ENCODE measurements at regions not wholly inside any gene's neighbourhood (a gene's known extent, or its start where the extent isn't known, plus 50 kb on each side); places are given as distances from the start of the nearest gene placed in this dataset.

DNA sequence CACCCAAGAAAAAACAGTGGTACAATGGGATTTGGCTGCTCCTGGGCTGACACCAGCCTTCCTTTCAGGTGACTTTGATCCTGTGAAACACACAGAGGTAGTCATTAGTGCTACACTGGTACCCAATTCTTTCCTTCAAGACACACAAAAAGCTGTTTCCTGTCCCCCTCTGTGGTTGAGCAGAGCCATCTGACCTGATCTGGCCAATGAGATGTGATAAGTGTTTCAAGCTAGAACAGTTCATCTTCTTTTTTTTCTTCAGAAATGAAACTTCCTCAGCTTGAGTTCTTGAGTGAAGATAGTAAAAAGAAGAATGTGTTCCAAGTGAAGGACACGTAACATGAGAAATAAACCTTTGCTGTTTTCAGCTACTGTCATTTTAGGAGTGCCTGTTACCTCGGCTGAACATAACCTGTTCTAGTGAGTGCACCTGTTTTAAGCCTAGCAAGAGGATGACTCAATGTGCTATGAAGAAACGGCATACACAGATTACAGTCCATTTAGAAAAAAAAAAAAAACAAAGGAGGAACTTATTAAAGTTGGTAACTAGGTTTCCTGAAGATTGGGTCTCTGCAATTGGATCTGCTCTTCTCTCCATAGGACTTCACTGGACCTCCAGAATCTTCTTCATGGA lies 287.8 kb downstream of the GAS1 start:
- DNase-seq (ENCODE audit: low read depth) = no peak

DNA sequence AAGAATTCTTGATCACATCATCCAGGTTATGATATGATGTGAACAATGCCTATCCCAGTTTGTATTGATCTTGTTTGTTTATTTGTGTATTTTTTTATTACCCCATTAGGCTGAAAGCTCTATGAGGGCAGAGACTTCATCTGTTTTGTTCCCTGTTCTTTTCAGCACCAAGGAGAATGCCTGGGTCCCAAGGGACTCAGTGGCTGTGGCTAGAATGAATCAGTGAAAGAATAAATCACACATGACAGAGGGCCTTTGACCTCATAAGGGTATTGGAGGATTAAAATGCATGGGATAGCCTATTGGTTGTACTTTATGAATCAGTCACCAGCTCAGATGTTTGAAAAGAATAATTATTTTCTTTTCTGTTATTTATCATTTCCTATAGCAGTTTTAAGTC lies 292.2 kb downstream of the GAS1 start:
- peak; percentile 19 for DNase-seq (ENCODE audit: low read depth)

DNA sequence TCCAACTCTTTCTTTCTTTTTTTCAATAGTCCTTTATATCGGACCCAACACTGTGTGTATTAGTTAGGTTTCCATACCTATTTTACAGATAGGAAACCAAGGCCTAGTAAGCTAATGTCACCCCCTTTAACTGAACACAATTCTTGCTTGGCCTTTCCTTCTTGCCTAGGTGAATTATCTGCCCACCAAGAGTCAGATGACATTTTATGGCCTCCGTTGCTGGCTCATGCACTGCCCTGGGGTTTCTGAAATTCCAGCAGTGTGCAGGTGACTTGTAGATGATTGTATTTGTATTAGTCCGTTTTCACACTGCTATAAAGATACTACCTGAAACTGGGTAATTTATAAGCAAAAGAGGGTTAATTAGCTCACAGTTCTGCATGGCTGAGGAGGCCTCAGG lies 293.8 kb downstream of the GAS1 start:
- no peak for DNase-seq (ENCODE audit: low read depth)

DNA sequence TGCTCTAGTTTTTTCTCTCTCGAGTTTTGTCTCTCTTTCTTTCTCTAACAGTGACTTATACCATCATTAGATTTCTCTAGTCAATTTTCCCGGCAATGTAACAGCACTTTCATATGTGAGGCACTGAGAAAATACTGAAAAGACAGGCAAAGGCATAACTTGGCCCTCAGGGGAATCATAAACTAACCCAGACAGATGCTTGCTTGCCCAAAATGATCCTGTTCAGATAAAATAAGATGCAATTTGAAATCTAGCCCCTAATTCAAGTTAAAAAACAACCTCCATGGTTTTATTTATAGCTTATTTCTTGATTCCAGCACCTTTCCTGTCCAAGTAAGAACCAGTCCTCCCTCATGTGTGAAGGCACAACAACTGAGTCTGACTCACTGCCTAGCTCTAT lies 294.6 kb downstream of the GAS1 start:
- DNase-seq (ENCODE audit: low read depth) = no peak

DNA sequence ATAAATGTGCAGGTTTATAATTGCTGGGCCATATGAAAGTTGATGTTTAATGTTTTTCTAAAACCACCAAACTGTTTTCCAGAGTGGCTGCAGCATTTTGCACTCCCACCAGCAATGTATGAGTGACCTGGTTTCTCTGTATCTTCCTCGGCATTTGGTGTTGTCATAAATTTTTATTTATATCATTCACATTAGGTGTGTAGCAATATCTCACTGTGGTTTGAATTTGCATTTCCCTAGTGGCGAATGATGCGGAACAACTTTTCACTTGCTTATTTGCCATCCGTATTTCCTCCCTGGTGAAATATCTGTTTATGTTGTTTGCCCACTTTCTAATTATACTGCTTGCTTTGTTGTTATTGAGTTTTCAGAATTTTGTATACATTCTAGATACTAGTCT lies 295.7 kb upstream of the TUT7 start:
- DNase-seq (ENCODE audit: low read depth) = no peak

DNA sequence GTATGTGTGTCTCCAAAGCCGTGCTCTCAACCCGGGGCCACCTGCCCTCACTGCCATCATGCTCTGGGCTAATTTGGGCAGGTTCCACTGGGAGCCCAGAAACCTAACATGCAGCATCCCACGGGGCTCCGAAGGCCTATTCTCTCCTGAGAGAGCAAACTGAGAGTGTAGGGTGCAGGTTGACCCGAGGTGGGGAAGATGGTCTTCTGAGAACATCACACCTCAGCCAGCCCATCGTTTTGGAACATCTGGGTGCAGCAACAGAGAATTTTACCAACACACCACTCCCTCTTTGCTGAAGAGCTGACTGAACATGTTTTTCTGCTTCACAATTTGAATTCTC lies 294.6 kb upstream of the TUT7 start:
- DNase-seq (ENCODE audit: low read depth) = no peak

DNA sequence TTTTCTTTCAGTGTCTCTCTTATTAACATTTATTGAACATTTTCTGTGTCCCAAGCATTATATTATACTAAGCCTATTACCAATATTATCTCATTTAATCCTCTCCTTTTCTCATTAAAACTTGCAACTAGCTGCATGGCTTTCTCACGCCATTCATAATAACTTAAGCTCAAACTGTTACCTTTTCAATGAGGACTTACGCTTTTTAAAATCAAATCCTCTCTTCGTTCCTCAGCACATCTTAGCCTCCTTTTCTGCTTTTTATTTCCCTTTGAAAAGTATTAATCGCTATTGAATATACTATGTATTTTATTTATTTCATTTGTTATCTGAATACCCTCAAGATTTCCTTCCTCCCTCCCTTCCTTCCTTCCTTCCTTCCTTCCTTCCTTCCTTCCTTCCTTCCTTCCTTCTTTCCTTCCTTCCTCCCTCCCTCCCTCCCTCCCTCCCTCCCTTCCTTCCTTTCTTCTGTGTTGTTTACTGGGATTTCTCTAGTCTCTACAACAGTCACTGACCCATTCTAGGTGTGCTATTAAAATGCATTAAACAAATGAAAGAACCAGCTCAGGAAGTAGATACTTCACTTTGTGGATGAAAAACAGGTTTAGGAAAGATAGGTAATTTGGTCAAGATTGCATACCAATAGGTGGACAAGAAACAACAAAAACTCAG lies 294.1 kb upstream of the TUT7 start:
- no peak for DNase-seq (ENCODE audit: low read depth)

DNA sequence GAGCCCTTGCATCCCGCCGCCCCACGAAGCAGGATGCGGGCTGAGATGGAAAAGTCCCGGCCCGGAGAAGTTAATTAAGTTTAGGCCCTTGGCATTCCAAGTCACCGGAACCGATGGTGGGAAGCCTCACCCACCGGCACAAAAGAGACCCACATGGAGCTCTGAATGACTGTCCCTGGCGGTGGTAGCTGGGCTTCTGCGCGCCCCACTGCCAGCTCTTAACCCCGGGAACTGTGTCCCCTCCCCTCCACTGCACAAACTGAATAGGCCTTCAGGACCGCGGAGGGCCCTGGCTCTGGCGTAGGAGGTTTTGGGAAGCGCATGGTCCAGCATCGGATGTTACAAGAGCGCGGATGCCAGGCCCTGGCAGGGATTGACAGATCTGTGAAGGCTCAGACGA lies 291.1 kb upstream of the TUT7 start:
- DNase-seq (ENCODE audit: low read depth) = no peak

DNA sequence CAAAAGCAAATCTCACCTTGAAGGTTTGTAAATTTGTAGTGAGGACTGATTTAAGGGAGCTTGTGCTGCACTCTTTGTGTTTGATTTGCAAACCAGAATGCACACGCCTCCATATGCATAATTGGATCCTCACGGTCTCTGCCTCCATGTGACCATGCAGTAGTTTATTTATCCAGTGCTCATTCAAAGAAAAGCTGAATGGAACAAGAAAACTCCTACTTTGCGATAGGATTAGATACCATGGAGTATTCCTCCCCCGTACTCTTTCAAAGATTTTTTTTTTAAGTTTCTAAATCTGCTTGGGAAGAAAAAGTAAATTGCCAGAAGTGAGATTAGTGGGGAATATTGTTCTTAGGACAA lies 290.4 kb upstream of the TUT7 start:
- no peak for DNase-seq (ENCODE audit: low read depth)

DNA sequence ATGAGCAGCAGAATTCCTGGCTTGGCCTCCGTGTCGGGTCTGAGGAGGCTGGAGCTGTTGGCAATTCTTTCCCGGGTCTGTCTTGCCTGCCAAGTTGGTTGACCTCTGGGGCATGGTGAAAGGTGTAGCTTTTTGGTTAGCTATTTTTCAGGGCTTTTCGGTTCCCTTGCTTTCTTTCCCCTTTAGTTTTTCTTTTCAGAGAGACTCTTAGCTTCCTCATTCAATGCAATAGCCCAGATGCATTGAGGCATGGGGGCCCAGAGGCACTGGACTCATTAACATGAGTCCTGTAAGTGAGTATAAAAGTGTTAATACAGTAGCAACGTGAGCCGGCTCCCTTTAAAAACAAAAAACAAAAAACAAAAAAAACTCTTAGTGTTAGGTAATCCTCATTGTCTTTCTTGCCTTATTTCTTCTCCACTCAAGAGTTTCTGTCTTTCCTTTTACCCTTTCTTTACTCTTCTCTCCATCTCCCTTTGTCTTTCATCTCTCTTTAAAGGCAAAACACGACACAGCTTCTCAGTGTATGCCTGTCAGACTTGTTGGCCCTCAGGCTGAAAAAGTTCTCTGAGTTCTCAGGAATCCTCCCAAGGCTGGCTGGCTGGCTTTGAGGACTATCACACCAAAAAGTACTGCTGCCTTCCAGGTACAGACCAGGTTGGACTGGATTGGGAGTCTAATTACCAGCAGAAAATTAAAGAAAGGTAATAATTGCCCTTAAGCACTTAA lies 289.9 kb upstream of the TUT7 start:
- DNase-seq (ENCODE audit: low read depth) = no peak

DNA sequence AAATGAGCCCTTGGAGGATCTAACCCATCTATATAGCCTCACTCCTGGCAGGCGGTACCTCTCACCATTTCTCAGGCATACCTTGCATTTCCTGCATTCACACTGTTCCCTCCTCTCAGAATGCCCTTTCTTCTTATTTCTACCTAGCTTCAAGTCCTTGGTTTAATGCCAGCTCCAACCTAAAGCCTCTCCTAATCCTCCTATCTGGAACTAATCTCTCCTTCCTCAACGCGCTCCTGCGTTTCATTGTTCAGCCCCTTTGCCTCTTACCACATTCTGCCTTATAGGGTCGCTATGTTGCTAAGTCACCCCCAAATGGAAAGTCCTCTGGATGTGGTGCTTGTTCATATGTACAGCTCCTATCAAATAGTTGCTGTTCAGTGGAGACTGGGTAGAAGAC lies 288.5 kb upstream of the TUT7 start:
- DNase-seq (ENCODE audit: low read depth) = no peak

DNA sequence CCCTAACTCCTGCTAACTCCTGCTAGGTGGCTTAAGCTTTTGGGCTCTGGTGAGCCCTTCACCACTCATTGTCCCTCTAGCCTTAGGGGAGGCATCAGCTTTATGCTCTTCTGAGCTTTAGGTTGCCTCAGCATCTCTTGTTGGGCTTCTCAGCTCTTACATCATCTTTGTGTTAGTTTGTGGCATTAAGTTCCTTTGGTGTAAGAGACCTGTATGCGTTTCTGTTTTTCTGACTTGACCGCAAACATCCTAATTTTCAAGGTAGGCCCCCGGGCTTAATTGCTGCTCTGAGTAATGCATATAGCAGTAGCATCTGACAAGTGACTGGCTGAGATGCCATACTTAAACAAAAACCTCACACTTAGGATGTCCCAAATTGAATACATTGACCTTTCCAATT lies 287.8 kb upstream of the TUT7 start:
- no peak for DNase-seq (ENCODE audit: low read depth)

DNA sequence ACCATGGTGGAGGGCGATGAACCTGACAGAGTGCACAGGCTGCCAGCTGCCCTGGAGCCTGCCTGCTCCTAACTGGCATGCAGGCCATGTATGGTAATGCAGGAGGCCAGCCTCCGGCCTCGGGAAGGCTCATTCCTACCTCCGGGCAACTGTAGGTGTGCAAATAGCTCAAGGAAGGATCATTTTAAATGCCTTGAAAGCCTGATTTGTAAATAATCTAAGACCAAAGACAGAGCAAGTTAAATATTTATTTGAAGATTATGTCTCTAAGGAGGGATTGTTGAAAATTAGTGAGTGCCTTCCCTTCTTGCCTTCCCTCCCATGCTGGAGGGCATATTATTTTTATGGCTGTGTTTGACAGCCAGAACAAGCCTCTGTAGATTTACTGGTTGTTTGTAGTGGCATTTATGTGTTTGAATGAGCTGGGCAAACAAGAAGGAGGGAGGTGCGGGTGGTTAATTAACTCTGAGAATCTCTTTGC lies 285.7 kb upstream of the TUT7 start:
- no peak for DNase-seq (ENCODE audit: low read depth)

DNA sequence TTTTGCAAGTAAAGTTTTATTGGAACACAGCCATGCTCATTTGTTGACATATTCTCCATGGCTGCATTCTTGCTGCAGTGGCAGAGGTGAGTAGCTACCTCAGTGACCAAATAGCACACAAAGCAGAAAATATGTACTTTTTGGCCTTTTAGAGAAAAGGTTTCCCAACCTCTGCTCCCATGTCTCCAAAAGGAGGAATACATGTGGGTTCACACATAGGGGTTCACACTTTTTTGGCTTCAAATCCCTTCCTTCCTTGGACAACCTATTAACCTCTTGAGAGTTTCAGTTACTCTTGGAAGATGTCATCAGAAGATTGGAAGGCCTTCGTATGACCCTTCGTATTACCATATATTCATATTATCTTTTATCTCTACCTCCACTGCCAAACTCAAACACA lies 285.1 kb upstream of the TUT7 start:
- peak; percentile 13 for DNase-seq (ENCODE audit: low read depth)

DNA sequence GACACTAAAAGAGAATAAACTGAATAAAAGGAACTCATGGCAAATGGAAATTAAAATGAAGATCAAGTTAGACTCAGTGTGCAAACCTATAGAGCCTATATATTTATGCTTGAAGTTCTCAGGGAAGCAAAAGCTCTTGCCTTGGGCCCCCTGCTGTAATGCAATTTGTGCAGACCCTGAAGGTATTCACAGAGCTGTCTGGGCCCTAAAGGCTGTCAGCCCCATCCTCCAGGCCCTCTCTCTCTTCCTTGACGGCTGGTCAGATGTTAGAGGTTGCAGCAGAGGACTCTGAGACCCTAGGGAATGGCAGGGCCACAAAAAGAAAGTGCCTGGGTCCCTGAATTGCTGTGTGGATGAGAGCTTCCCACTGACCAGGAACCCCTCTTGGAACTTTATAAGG lies 283.9 kb upstream of the TUT7 start:
- DNase-seq (ENCODE audit: low read depth) = no peak

DNA sequence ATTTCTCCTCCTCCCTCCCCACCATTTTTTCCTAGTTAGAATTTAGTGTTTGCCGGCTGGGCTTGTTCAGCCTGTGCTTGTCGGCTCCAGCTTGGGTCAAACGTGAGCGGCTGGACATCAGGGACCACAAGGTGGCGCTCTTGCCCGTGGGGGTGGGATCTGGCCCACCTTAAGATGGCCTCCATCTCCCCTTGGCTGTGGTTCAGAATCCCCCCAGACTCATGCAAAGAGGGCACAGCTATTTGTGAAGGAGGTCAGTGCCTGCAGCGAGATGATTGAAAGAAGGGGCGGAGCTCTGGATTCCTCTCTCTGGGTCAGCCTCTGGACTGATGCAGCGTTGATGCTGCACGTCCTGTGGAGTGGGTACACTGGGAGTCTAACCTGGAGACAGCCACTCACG lies 283.3 kb upstream of the TUT7 start:
- DNase-seq (ENCODE audit: low read depth) = no peak

DNA sequence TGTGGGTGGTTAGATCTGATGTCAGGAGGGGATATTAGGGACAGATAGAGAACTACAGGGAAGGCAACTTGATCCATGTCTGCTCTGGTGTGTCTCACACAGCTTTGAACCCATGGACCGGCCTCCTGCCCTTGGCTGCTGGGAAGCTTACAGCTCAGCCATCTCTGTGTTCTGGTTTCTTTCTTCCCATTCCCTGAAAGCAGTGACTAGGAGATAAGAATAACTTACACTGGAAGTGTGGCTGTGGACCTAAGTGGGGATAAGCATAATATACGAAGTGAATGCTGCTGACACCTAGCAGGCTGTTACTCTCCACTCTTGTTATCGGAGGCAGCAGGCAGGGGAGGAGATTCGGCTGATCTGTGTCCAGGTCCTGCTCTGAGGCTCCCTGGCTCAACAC lies 282.3 kb upstream of the TUT7 start:
- DNase-seq (ENCODE audit: low read depth) = no peak

DNA sequence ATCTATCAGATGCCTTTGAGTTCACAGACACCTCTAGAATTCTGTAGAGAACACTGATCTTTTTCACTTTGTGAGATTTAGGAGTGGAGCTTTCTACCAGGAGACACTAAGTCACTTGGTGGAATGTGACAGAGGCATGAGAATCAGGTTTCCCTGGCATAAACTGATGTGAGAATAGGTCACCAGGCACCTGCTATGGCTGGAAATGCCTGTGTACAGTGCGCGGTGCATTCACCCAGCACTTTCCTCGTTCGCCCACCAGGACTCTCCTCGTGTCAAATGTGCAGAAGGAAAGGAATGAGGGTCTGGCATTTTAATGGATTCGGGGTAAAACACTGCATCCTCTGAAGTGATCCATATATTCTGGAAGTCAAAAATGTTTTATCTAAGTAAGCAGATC lies 281.8 kb upstream of the TUT7 start:
- DNase-seq (ENCODE audit: low read depth) = no peak

DNA sequence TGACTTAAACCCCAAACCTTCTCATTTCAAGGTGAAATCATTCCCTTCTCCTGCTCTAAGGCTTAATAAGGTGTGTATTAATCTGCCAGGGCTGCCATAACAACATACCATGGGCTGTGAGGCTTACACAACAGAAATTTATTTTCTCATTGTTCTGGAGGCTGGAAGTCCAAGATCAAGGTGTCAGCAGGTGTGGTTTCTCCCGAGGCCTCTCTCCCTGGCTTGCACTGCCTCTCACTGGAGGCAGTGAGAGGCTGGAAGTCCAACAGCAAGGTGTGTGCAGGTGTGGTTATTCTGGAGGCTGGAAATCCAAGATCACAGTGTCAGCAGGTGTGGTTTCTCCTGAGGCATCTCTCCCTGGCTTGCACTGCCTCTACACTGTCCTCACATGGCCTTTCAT lies 280.3 kb upstream of the TUT7 start:
- DNase-seq (ENCODE audit: low read depth) = no peak

DNA sequence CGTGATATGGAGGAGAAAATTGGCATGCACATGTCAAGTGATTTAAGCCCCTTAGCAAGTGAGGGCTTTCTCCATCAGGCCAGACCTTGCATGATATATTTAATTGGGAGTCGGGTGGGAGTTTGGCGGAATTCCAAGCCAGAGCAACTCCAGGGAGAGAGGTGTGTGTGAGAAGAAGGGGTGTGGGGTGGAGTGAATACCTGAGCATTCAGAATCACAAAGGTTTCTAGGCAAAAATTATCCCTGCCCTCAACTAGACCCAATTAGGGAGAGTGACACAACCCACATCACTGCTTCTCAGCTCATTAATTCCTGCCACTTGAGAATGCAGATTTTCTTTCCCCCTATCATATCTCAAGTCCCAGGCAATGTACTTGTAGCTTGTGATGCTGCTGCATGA lies 279.7 kb upstream of the TUT7 start:
- DNase-seq (ENCODE audit: low read depth) = no peak

DNA sequence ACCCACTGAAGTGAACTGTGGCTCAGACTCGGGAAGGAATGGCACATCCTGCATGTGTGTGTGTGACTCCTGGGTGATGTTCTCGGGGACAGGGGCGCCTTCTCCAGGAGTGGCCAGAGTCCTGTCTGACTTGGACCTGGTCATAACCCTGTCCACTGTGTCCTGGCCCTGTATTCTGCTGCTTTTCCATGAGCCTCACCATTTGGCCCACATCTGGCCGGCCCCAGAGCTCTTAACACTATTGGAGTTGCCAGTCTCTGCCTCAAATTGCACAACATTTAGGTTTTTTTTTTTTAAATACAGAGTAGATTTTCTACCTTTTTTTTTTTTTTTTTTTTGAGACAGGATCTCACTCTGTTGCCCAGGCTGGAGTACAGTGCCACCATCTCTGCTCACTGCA lies 278.3 kb upstream of the TUT7 start:
- no peak for DNase-seq (ENCODE audit: low read depth)

DNA sequence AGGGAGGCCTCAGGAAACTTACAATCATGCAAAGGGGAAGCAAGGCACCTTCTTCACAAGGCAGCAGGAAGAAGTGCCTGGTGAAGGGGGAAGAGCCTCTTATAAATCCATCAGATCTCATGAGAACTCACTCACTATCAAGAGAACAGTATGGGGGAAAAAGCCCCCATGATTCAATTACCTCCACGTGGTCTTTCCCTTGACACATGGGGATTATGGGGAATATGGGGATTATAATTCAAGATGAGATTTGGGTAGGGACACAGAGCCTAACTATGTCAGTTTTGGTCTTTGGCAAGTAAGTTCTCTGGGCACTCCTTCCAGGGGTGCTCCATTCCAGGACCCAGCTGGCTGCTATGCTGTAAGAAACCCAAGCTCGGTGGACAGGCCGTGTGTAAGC lies 275.3 kb upstream of the TUT7 start:
- no peak for DNase-seq (ENCODE audit: low read depth)

DNA sequence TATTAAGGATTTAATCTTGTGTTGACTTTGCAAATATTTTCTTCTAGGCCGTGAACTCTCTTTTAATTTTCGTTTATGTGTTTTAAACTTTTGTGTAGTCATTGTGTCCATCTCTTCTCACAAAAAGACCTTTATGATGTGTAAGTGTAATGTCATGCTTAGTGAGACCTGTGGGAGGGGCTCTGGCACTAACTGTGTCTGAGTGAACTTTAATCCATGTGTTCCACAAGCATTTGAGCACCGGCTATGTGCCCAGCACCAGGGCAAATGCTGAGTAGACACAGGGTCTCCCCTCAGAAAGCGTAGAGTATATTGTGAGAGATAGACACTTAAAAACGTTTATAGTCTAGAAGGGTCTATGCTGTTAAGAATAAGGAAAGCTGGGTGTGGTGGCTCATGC lies 272.6 kb upstream of the TUT7 start:
- no peak for DNase-seq (ENCODE audit: low read depth)

DNA sequence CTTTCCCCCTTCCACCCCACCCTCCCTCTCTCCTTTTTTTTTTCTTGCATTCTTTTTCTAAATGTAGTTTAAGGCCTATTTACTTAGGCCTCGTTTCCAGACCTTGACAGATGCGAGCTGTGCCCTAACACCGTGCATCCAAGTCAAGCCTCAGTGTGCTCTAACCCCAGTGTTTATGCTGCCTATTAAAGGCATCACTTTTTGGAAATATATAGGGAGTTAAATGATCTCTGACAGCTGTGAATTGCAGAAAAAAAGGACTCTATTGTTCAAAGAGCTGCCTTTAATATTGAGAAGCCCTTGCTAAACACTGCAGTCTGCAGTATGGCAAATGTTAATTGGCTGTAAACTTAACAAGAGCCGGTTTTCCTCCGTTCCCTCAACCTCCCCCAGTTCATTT lies 270.4 kb upstream of the TUT7 start:
- no peak for DNase-seq (ENCODE audit: low read depth)
